ENCODE measurements at regions not wholly inside any gene's neighbourhood (a gene's known extent, or its start where the extent isn't known, plus 50 kb on each side); places are given as distances from the start of the nearest gene placed in this dataset.

DNA sequence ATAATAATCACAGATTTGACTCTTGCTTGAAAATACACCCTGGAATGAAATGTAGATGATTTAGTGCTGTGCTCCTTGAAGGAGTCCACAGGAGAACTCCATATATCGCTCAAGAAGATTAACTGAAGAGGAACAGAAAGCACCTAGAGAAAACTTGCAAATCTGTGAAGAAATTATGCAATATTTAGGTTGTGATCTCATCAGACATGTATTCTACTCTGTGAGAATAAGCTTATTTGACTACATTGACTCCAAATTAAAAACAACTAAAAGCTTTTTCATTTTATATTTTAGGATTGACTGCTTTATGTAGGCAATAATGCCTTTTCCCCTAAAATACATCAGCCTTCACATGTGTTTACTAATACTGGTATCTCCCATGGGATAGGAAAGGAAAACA lies 906.6 kb upstream of the LRATD1 start:
- no peak overlapping the region for H3K27ac ChIP-seq (replicated peaks)
- no peak for DNase-seq (ENCODE audit: low read depth in 1 of 2, low spot score in 1 of 2)
- H3K27me3 ChIP-seq (ENCODE audit: insufficient read depth, poor library complexity, severe bottlenecking): no peaks in the 10 kb centered on the region
- TF ChIP-seq SPI1 (IDR thresholded peaks at IDR 0.05; ENCODE audit: borderline replicate concordance, low read depth) (no peak), GABPA (IDR thresholded peaks at IDR 0.05; ENCODE audit: low read depth) (no peak), POLR2AphosphoS5 (IDR thresholded peaks at IDR 0.05; ENCODE audit: low read depth) (no peak)
- TF ChIP-seq, protein P1, sequence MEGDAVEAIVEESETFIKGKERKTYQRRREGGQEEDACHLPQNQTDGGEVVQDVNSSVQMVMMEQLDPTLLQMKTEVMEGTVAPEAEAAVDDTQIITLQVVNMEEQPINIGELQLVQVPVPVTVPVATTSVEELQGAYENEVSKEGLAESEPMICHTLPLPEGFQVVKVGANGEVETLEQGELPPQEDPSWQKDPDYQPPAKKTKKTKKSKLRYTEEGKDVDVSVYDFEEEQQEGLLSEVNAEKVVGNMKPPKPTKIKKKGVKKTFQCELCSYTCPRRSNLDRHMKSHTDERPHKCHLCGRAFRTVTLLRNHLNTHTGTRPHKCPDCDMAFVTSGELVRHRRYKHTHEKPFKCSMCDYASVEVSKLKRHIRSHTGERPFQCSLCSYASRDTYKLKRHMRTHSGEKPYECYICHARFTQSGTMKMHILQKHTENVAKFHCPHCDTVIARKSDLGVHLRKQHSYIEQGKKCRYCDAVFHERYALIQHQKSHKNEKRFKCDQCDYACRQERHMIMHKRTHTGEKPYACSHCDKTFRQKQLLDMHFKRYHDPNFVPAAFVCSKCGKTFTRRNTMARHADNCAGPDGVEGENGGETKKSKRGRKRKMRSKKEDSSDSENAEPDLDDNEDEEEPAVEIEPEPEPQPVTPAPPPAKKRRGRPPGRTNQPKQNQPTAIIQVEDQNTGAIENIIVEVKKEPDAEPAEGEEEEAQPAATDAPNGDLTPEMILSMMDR (IDR thresholded peaks at IDR 0.05; ENCODE audit: insufficient read depth, low read length): no peak
- TF ChIP-seq, protein P2, sequence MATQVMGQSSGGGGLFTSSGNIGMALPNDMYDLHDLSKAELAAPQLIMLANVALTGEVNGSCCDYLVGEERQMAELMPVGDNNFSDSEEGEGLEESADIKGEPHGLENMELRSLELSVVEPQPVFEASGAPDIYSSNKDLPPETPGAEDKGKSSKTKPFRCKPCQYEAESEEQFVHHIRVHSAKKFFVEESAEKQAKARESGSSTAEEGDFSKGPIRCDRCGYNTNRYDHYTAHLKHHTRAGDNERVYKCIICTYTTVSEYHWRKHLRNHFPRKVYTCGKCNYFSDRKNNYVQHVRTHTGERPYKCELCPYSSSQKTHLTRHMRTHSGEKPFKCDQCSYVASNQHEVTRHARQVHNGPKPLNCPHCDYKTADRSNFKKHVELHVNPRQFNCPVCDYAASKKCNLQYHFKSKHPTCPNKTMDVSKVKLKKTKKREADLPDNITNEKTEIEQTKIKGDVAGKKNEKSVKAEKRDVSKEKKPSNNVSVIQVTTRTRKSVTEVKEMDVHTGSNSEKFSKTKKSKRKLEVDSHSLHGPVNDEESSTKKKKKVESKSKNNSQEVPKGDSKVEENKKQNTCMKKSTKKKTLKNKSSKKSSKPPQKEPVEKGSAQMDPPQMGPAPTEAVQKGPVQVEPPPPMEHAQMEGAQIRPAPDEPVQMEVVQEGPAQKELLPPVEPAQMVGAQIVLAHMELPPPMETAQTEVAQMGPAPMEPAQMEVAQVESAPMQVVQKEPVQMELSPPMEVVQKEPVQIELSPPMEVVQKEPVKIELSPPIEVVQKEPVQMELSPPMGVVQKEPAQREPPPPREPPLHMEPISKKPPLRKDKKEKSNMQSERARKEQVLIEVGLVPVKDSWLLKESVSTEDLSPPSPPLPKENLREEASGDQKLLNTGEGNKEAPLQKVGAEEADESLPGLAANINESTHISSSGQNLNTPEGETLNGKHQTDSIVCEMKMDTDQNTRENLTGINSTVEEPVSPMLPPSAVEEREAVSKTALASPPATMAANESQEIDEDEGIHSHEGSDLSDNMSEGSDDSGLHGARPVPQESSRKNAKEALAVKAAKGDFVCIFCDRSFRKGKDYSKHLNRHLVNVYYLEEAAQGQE (IDR thresholded peaks at IDR 0.05; ENCODE audit: insufficient replicate concordance, low read depth): no peak
- no peak overlapping the region for H3K4me3 ChIP-seq (replicated peaks; ENCODE audit: insufficient read depth, low read length)

DNA sequence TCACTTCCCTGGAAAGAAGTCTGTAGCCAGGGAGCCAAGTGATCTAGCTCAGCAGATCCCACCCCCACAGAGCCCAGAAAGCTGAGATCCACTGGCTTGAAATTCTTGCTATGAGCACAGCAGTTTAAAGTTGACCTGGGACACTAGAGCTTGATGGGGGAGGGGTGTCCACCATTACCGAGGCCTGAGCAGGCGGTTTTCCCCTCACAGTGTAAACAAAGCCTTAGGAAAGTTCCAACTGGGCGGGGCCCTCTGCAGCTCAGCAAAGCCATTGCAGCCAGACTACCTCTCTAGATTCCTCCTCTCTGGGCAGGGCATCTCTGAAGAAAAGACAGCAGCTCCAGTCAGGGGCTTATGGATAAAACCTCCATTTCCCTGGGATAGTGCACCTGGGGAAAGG lies 887.2 kb upstream of the LRATD1 start:
- DNase-seq (ENCODE audit: low read depth in 1 of 2, low spot score in 1 of 2): no peak
- no peaks in the 10 kb centered on the region for H3K27me3 ChIP-seq (ENCODE audit: insufficient read depth, poor library complexity, severe bottlenecking)
- H3K4me3 ChIP-seq (replicated peaks; ENCODE audit: insufficient read depth, low read length): no peak overlapping the region

DNA sequence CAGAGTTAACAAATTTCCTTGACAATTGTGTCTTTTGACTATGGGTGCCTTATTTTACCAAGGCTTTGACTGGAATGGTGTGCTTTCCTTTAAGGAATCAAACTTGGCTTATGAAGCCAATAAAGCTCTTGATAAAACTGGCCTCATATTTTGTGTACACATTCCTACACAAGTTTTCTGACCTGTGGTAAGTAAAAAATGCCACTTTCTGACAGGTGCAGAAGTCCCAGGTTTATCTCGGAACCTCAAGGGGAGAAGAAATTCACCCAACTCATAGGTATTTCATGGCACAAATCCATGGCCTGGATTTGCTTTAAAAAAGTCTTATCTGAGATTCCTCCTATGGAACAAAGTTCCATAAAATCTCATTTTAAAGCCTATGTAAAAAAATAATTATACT lies 880.6 kb upstream of the LRATD1 start:
- Histone ChIP-seq H3K4me3 (replicated peaks; ENCODE audit: insufficient read depth, low read length) (no peak overlapping the region), H3K27ac (replicated peaks) (no peak overlapping the region), H3K27me3 (ENCODE audit: insufficient read depth, poor library complexity, severe bottlenecking) (no peaks in the 10 kb centered on the region)
- no peak for DNase-seq (ENCODE audit: low read depth in 1 of 2, low spot score in 1 of 2)
- TF ChIP-seq POLR2AphosphoS5 (IDR thresholded peaks at IDR 0.05; ENCODE audit: low read depth): no peak
- TF ChIP-seq SPI1 (IDR thresholded peaks at IDR 0.05; ENCODE audit: borderline replicate concordance, low read depth): no peak
- TF ChIP-seq, protein P1 (IDR thresholded peaks at IDR 0.05; ENCODE audit: insufficient read depth, low read length): no peak
- no peak for TF ChIP-seq GABPA (IDR thresholded peaks at IDR 0.05; ENCODE audit: low read depth)
- TF ChIP-seq, protein P2 (IDR thresholded peaks at IDR 0.05; ENCODE audit: insufficient replicate concordance, low read depth): no peak

More for the DNA sequence above, 887.2 kb upstream of the LRATD1 start:
- no peak overlapping the region for H3K27ac ChIP-seq (replicated peaks)
- TF ChIP-seq, protein P2 (IDR thresholded peaks at IDR 0.05; ENCODE audit: insufficient replicate concordance, low read depth): no peak
- no peak for TF ChIP-seq POLR2AphosphoS5 (IDR thresholded peaks at IDR 0.05; ENCODE audit: low read depth)
- no peak for TF ChIP-seq SPI1 (IDR thresholded peaks at IDR 0.05; ENCODE audit: borderline replicate concordance, low read depth)
- TF ChIP-seq, protein P1 (IDR thresholded peaks at IDR 0.05; ENCODE audit: insufficient read depth, low read length): no peak
- no peak for TF ChIP-seq GABPA (IDR thresholded peaks at IDR 0.05; ENCODE audit: low read depth)
